ENCODE measurements at regions not wholly inside any gene's neighbourhood (a gene's known extent, or its start where the extent isn't known, plus 50 kb on each side); places are given as distances from the start of the nearest gene placed in this dataset.

- H2AK5ac ChIP-seq (ENCODE audit: low read depth, low read length), result no peak overlapping the region
- H2BK12ac ChIP-seq (ENCODE audit: low read depth, low read length), result no peak overlapping the region
- FAIRE-seq (no peak), DNase-seq (ENCODE audit: low read depth in 1 of 2, low spot score in 2 of 2) (no peak)
- H3K18ac ChIP-seq (ENCODE audit: extremely low read depth, low read length), result no peak overlapping the region
- H3K9me3 ChIP-seq (ENCODE audit: insufficient read depth in 2 of 2, low read depth in 1 of 2, low read length in 1 of 2), result no peaks in the 10 kb centered on the region; a peak in 1 of 4 replicates
- no peaks in the 10 kb centered on the region for H3K4me1 ChIP-seq (replicated peaks in 1 of 4; ENCODE audit: control insufficient read depth in 3 of 4, insufficient read depth in 4 of 4, low read length in 3 of 4)
- H2BK5ac ChIP-seq (ENCODE audit: low read depth, low read length), result no peak overlapping the region
- H3K27me3 ChIP-seq (replicated peaks in 1 of 4; ENCODE audit: control insufficient read depth in 3 of 4, extremely low read depth in 1 of 4, insufficient read depth in 3 of 4, low read length in 3 of 4), result no peaks in the 10 kb centered on the region
- no peak overlapping the region for H4K5ac ChIP-seq (ENCODE audit: insufficient read length, low read depth, low read length)
- ChIA-PET CTCF (ENCODE audit: partially characterized antibody) (interaction anchor here (2.6 kb wide), 1 partner anchor 18 kb away, joined by 8 read pairs; no protein-coding TSS in a partner anchor), POLR2A (ENCODE audit: partially characterized antibody) (no interaction called here)
- no peak overlapping the region for H3K9ac ChIP-seq (replicated peaks in 1 of 4; ENCODE audit: extremely low read depth in 1 of 4, low read depth in 3 of 4, low read length in 3 of 4)
- no peak overlapping the region for H3K56ac ChIP-seq (replicated peaks; ENCODE audit: insufficient read length, low read depth, low read length)
- H3K14ac ChIP-seq (ENCODE audit: insufficient read length), result no peak overlapping the region
- H3K4me2 ChIP-seq (ENCODE audit: insufficient read depth in 1 of 2, low read depth in 2 of 2, low read length in 2 of 2), result no peak overlapping the region
- 85% methylated on average over 10 of the region's 10 CpGs; no CpG with 5 or more reads in 1 of the 2 experiments for WGBS, 2 experiments (ENCODE audit: extremely low coverage in 1 of 2, insufficient coverage in 1 of 2, insufficient read length in 1 of 2, insufficient replicate concordance in 2 of 2, low coverage in 1 of 2, low lambda C conversion rate in 2 of 2, missing lambda C conversion rate in 1 of 2)
- H3K27ac ChIP-seq (ENCODE audit: low read depth, low read length), result no peak overlapping the region
- no peak overlapping the region for H4K8ac ChIP-seq (ENCODE audit: extremely low read depth, insufficient read depth, low read length)
- no peaks in the 10 kb centered on the region for H3K23me2 ChIP-seq (ENCODE audit: low read depth, low read length)
- H2BK15ac ChIP-seq (ENCODE audit: low read length), result no peak overlapping the region
- H2BK20ac ChIP-seq (ENCODE audit: low read length), result no peak overlapping the region
- H2AFZ ChIP-seq (ENCODE audit: low read length), result no peak overlapping the region
- H3K79me1 ChIP-seq (ENCODE audit: low read depth, low read length), result no peaks in the 10 kb centered on the region
- H4K20me1 ChIP-seq (replicated peaks in 1 of 2; ENCODE audit: control insufficient read depth in 1 of 2, insufficient read depth in 2 of 2, low read length in 2 of 2), result no peaks in the 10 kb centered on the region
- no peak overlapping the region for H4K91ac ChIP-seq (replicated peaks; ENCODE audit: insufficient read length, low read length)
- H3K36me3 ChIP-seq (ENCODE audit: control insufficient read depth in 2 of 4, insufficient read depth in 4 of 4, low read length in 3 of 4), result no peaks in the 10 kb centered on the region; a peak in 1 of 8 replicates
- no peak overlapping the region for H2BK120ac ChIP-seq (replicated peaks; ENCODE audit: low read depth, low read length)
- no peak overlapping the region for H3K4me3 ChIP-seq (ENCODE audit: extremely low read depth in 1 of 4, insufficient read depth in 2 of 4, low read depth in 3 of 4, low read length in 4 of 4)
- no peak overlapping the region for H3K23ac ChIP-seq (ENCODE audit: insufficient read length)
- no peak overlapping the region for H3K4ac ChIP-seq (replicated peaks; ENCODE audit: insufficient read length, low read depth, low read length)
- no peaks in the 10 kb centered on the region for H3K79me2 ChIP-seq (ENCODE audit: control insufficient read depth in 1 of 2, insufficient read depth in 2 of 2, low read length in 2 of 2)
- TF ChIP-seq MAFK (IDR thresholded peaks at IDR 0.05; ENCODE audit: low read depth, low read length), result no peak
- no peak for TF ChIP-seq KDM4A (IDR thresholded peaks at IDR 0.05; ENCODE audit: low read depth, low read length, severe bottlenecking)
- TF ChIP-seq YY1 (IDR thresholded peaks at IDR 0.05; ENCODE audit: low read depth, low read length), result no peak
- no peak for TF ChIP-seq SAP30 (IDR thresholded peaks at IDR 0.05; ENCODE audit: insufficient read depth, insufficient replicate concordance, low read length)
- TF ChIP-seq ASH2L (IDR thresholded peaks at IDR 0.05; ENCODE audit: low read length), result no peak
- no peak for TF ChIP-seq ZNF274 (IDR thresholded peaks at IDR 0.05; ENCODE audit: borderline replicate concordance, extremely low read depth, low read length)
- TF ChIP-seq CTBP2 (IDR thresholded peaks at IDR 0.05; ENCODE audit: borderline replicate concordance, insufficient read depth, insufficient read length, low read length), result no peak
- TF ChIP-seq JUND (IDR thresholded peaks at IDR 0.05; ENCODE audit: low read length), result no peak
- TF ChIP-seq EP300 (IDR thresholded peaks at IDR 0.05; ENCODE audit: borderline replicate concordance in 1 of 2, low read depth in 2 of 2, low read length in 2 of 2), result no peak
- TF ChIP-seq POLR2A (IDR thresholded peaks at IDR 0.05; ENCODE audit: control extremely low read depth in 1 of 2, low read depth in 2 of 2, low read length in 2 of 2), result no peak
- no peak for TF ChIP-seq BRCA1 (IDR thresholded peaks at IDR 0.05; ENCODE audit: low read depth, low read length)
- TF ChIP-seq CHD2 (IDR thresholded peaks at IDR 0.05; ENCODE audit: low read length), result no peak
- no peak for TF ChIP-seq USF2 (IDR thresholded peaks at IDR 0.05; ENCODE audit: low read length)
- TF ChIP-seq SUZ12 (IDR thresholded peaks at IDR 0.05; ENCODE audit: low read length), result no peak
- TF ChIP-seq KDM5A (IDR thresholded peaks at IDR 0.05; ENCODE audit: low read length), result no peak
These were observed 277.4 kb upstream of the MSX2 start for GRCh38 chr5:174446988-174447387.
